ENCODE measurements at regions not wholly inside any gene's neighbourhood (a gene's known extent, or its start where the extent isn't known, plus 50 kb on each side); places are given as distances from the start of the nearest gene placed in this dataset.

DNA sequence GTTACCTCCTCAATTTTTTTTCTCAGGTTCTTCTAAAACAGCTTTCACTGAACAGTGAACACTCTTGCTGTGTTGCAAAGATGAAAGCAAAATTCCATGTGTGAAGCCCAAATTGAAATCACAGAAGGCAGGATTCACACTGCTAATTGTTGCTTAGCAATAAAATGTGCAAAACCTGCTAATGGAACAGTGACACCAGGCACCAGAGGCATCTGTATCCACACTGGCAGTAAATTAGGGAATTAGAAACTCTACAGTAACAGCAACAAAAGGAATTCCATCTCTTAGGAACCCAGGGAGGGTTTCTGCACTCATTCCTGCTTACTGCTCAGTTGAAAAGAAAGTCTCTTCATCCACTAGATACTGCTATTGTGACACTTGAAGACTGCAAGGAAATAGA lies 202.3 kb downstream of the GXYLT1 start:
- H3K4me3 Mint-ChIP-seq: no peak overlapping the region
- peaks cover 67% of the 10 kb centered on the region for H3K27me3 Mint-ChIP-seq (ENCODE audit: low read depth)
- peaks cover 41% of the 10 kb centered on the region for H3K9me3 Mint-ChIP-seq
- POLR2A ChIA-PET: no interaction called here
- no peak overlapping the region for H3K27ac Mint-ChIP-seq
- TF ChIP-seq, protein P1, sequence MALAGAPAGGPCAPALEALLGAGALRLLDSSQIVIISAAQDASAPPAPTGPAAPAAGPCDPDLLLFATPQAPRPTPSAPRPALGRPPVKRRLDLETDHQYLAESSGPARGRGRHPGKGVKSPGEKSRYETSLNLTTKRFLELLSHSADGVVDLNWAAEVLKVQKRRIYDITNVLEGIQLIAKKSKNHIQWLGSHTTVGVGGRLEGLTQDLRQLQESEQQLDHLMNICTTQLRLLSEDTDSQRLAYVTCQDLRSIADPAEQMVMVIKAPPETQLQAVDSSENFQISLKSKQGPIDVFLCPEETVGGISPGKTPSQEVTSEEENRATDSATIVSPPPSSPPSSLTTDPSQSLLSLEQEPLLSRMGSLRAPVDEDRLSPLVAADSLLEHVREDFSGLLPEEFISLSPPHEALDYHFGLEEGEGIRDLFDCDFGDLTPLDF (CRISPR knock-in tag; IDR thresholded peaks at IDR 0.05): no peak
- TF ChIP-seq ZNF263 (CRISPR knock-in tag; IDR thresholded peaks at IDR 0.05; ENCODE audit: low read depth) (no peak), ZNF232 (CRISPR knock-in tag; IDR thresholded peaks at IDR 0.05) (no peak), ZBTB21 (CRISPR knock-in tag; IDR thresholded peaks at IDR 0.05; ENCODE audit: borderline replicate concordance) (no peak), IRF2 (CRISPR knock-in tag; IDR thresholded peaks at IDR 0.05; ENCODE audit: borderline replicate concordance, low read depth) (no peak), TCF7 (CRISPR knock-in tag; IDR thresholded peaks at IDR 0.05; ENCODE audit: low read depth) (no peak), NR1H2 (CRISPR knock-in tag; IDR thresholded peaks at IDR 0.05) (no peak), JUN (CRISPR knock-in tag; IDR thresholded peaks at IDR 0.05) (no peak), EMX1 (CRISPR knock-in tag; IDR thresholded peaks at IDR 0.05) (no peak), SP1 (CRISPR knock-in tag; conservative IDR thresholded peaks at IDR 0.05) (no peak)
- TF ChIP-seq, protein P2, sequence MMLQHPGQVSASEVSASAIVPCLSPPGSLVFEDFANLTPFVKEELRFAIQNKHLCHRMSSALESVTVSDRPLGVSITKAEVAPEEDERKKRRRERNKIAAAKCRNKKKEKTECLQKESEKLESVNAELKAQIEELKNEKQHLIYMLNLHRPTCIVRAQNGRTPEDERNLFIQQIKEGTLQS (CRISPR knock-in tag; conservative IDR thresholded peaks at IDR 0.05): no peak
- TF ChIP-seq, protein P3, sequence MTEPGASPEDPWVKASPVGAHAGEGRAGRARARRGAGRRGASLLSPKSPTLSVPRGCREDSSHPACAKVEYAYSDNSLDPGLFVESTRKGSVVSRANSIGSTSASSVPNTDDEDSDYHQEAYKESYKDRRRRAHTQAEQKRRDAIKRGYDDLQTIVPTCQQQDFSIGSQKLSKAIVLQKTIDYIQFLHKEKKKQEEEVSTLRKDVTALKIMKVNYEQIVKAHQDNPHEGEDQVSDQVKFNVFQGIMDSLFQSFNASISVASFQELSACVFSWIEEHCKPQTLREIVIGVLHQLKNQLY (CRISPR knock-in tag; IDR thresholded peaks at IDR 0.05): no peak
- TF ChIP-seq, protein P4, sequence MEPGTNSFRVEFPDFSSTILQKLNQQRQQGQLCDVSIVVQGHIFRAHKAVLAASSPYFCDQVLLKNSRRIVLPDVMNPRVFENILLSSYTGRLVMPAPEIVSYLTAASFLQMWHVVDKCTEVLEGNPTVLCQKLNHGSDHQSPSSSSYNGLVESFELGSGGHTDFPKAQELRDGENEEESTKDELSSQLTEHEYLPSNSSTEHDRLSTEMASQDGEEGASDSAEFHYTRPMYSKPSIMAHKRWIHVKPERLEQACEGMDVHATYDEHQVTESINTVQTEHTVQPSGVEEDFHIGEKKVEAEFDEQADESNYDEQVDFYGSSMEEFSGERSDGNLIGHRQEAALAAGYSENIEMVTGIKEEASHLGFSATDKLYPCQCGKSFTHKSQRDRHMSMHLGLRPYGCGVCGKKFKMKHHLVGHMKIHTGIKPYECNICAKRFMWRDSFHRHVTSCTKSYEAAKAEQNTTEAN (CRISPR knock-in tag; IDR thresholded peaks at IDR 0.05): no peak
- TF ChIP-seq, protein P5, sequence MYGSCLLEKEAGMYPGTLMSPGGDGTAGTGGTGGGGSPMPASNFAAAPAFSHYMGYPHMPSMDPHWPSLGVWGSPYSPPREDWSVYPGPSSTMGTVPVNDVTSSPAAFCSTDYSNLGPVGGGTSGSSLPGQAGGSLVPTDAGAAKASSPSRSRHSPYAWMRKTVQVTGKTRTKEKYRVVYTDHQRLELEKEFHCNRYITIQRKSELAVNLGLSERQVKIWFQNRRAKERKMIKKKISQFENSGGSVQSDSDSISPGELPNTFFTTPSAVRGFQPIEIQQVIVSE (CRISPR knock-in tag; IDR thresholded peaks at IDR 0.05; ENCODE audit: borderline replicate concordance): no peak
- TF ChIP-seq, protein P6, sequence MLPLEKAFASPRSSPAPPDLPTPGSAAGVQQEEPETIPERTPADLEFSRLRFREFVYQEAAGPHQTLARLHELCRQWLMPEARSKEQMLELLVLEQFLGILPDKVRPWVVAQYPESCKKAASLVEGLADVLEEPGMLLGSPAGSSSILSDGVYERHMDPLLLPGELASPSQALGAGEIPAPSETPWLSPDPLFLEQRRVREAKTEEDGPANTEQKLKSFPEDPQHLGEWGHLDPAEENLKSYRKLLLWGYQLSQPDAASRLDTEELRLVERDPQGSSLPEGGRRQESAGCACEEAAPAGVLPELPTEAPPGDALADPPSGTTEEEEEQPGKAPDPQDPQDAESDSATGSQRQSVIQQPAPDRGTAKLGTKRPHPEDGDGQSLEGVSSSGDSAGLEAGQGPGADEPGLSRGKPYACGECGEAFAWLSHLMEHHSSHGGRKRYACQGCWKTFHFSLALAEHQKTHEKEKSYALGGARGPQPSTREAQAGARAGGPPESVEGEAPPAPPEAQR (CRISPR knock-in tag; IDR thresholded peaks at IDR 0.05): no peak
- CTCF ChIA-PET: no interaction called here
- ATAC-seq (no peak), DNase-seq (ENCODE audit: low spot score) (no peak)
- H3K36me3 Mint-ChIP-seq: peaks cover 25% of the 10 kb centered on the region
- H3K4me1 Mint-ChIP-seq: no peaks in the 10 kb centered on the region

DNA sequence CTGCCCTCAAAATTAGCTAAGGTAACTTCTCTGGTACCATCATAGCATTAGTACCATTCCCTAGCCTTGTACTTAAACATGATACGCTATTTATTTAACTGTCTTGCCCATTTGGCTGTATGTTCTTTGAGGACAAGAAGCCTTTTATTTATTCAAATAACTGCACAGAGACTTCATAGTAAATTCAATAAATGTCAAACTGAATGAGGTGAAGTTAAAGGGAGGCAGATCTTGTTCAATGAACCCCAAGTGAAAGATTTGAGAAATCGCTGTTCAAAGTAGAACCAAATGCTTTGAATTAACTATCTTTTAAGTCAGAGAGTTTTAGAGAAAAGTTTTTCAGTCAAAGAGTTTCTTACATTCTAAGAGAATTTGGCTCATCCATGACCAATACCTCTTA lies 203.6 kb downstream of the GXYLT1 start:
- no peak overlapping the region for H3K27ac Mint-ChIP-seq
- H3K4me3 Mint-ChIP-seq: no peak overlapping the region
- peaks cover 20% of the 10 kb centered on the region for H3K36me3 Mint-ChIP-seq
- ChIA-PET POLR2A (no interaction called here), CTCF (interaction anchor here (0.8 kb wide), 1 partner anchor 83 kb away, joined by 3 read pairs; no protein-coding TSS in a partner anchor)
- peaks cover 34% of the 10 kb centered on the region for H3K9me3 Mint-ChIP-seq
- no peaks in the 10 kb centered on the region for H3K4me1 Mint-ChIP-seq
- no peak for ATAC-seq
- no peak for DNase-seq (ENCODE audit: low spot score)
- peaks cover 72% of the 10 kb centered on the region for H3K27me3 Mint-ChIP-seq (ENCODE audit: low read depth)
- TF ChIP-seq CREM (CRISPR knock-in tag; IDR thresholded peaks at IDR 0.05): no peak
- TF ChIP-seq, protein P7, sequence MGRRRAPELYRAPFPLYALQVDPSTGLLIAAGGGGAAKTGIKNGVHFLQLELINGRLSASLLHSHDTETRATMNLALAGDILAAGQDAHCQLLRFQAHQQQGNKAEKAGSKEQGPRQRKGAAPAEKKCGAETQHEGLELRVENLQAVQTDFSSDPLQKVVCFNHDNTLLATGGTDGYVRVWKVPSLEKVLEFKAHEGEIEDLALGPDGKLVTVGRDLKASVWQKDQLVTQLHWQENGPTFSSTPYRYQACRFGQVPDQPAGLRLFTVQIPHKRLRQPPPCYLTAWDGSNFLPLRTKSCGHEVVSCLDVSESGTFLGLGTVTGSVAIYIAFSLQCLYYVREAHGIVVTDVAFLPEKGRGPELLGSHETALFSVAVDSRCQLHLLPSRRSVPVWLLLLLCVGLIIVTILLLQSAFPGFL (CRISPR knock-in tag; IDR thresholded peaks at IDR 0.05; ENCODE audit: borderline replicate concordance): no peak
- no peak for TF ChIP-seq IRF2 (CRISPR knock-in tag; IDR thresholded peaks at IDR 0.05; ENCODE audit: borderline replicate concordance, low read depth)
- no peak for TF ChIP-seq SMAD4 (CRISPR knock-in tag; IDR thresholded peaks at IDR 0.05)
- no peak for TF ChIP-seq FOXJ3 (CRISPR knock-in tag; IDR thresholded peaks at IDR 0.05; ENCODE audit: borderline replicate concordance)
- TF ChIP-seq GABPB1 (CRISPR knock-in tag; IDR thresholded peaks at IDR 0.05): no peak
- no peak for TF ChIP-seq NR2C2 (CRISPR knock-in tag; IDR thresholded peaks at IDR 0.05)

Data from WTC11 (cell line).